ENCODE measurements at regions not wholly inside any gene's neighbourhood (a gene's known extent, or its start where the extent isn't known, plus 50 kb on each side); places are given as distances from the start of the nearest gene placed in this dataset.
"Not testable (repeated sequence)": the region's sequence is repeated elsewhere in the genome, so short reads cannot be mapped to it uniquely, and the experiment has no call there.

DNA sequence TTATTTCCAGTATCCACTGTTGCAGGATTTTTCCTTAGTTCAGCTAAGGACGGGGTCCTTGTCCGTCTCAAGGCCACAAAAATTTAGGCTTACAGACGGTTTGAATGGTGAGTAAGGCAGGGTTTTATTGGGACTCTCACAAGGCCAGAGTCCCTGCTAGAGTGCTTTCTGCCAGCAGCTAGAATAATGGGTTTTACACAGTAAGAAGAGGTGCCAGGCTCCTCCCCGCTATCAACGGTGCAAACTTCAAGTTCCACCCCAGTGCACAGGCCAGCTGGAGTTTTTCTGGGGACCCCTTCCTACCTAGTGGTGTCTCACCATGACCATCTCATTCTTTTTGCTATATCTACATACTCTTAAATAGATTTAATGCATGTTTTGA lies 198.5 kb upstream of the KCTD7 start:
- no peak for TF ChIP-seq CTCF (IDR thresholded peaks at IDR 0.05; ENCODE audit: unreplicated experiment)
- no peak overlapping the region for H3K4me3 Mint-ChIP-seq (ENCODE audit: low read depth)
- no peak overlapping the region for H3K27ac Mint-ChIP-seq
- peaks cover 3% of the 10 kb centered on the region for H3K9me3 Mint-ChIP-seq (ENCODE audit: low read depth)
- peaks cover 15% of the 10 kb centered on the region for H3K36me3 Mint-ChIP-seq (ENCODE audit: insufficient read depth)
- DNase-seq (ENCODE audit: low spot score, unreplicated experiment), result no peak
- no peaks in the 10 kb centered on the region for H3K27me3 Mint-ChIP-seq
- H3K4me1 Mint-ChIP-seq (ENCODE audit: low read depth), result no peaks in the 10 kb centered on the region

DNA sequence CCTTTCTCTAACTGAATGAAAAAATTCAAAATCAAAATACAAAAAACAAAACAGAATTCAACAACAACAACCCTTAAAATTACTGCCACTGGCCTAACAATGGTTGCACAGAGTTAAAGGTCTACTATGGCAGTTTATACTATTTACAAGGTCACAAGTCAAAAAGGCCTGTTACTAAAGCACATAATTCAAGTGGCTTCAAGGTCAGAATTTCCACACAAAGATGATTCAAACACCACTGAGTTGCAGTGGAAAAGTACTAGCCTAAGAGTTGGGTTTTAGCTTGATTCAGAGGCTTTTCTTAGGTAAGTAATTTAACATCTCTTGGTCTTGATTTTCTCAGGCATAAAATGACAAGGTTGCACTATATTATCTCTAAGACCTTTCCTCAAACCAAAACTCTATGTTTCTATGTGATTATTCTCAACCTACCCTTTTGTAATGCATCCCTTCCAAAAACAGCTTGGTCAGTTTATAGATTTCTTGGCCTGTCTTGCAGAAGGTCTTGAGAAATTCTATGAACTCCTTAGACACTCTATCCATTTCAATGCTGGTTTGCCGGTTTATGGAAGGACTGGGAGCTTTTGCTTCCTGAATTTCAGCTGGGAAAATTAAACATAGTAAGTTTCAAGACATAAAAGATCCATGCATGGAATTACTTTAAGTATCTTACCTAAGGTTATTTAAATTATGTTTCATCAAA lies 189.8 kb upstream of the KCTD7 start:
- not testable (repeated sequence) for H3K27ac Mint-ChIP-seq; DNase-seq (ENCODE audit: low spot score, unreplicated experiment); H3K4me3 Mint-ChIP-seq (ENCODE audit: low read depth); H3K27me3 Mint-ChIP-seq; H3K9me3 Mint-ChIP-seq (ENCODE audit: low read depth); H3K36me3 Mint-ChIP-seq (ENCODE audit: insufficient read depth)
- H3K4me1 Mint-ChIP-seq (ENCODE audit: low read depth), result peaks cover 13% of the 10 kb centered on the region

- Mint-ChIP-seq H3K9me3 (ENCODE audit: low read depth) (no peaks in the 10 kb centered on the region), H3K27ac (peak overlapping the region; percentile 2), H3K36me3 (ENCODE audit: insufficient read depth) (no peaks in the 10 kb centered on the region), H3K4me1 (ENCODE audit: low read depth) (peaks cover 13% of the 10 kb centered on the region), H3K27me3 (no peaks in the 10 kb centered on the region), H3K4me3 (ENCODE audit: low read depth) (no peak overlapping the region)
- no peak for DNase-seq (ENCODE audit: low spot score, unreplicated experiment)
- TF ChIP-seq CTCF (IDR thresholded peaks at IDR 0.05; ENCODE audit: unreplicated experiment), result no peak
These were observed 186.3 kb upstream of the KCTD7 start for GRCh38 chr7:66442385-66442784.

DNA sequence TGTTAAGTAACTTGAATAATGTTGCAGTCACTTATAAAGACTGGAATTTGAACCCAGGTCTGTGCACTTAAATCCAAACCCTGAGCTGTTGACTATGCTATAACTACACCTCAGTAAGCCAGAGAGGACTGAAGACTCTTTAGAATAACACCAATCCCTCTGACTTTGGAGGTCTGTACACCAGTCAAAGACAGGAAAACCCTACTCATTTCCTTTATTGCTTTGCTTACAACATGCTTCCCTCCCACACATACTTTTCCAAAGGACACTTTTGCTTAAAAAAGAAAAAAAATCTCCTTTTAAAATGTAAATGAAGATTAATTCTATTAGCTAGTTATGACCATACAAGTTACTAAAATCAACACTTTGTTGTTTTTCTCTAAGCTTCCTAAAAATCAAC lies 184.7 kb upstream of the KCTD7 start:
- TF ChIP-seq CTCF (IDR thresholded peaks at IDR 0.05; ENCODE audit: unreplicated experiment), result no peak
- Mint-ChIP-seq H3K4me1 (ENCODE audit: low read depth) (peaks cover 13% of the 10 kb centered on the region), H3K9me3 (ENCODE audit: low read depth) (no peaks in the 10 kb centered on the region), H3K4me3 (ENCODE audit: low read depth) (no peak overlapping the region), H3K36me3 (ENCODE audit: insufficient read depth) (peaks cover 2% of the 10 kb centered on the region), H3K27me3 (no peaks in the 10 kb centered on the region), H3K27ac (no peak overlapping the region)
- DNase-seq (ENCODE audit: low spot score, unreplicated experiment), result no peak

GRCh38 chr7:66447007-66447406 lies 181.7 kb upstream of the KCTD7 start:
- H3K27ac Mint-ChIP-seq; H3K36me3 Mint-ChIP-seq (ENCODE audit: insufficient read depth); H3K4me3 Mint-ChIP-seq (ENCODE audit: low read depth); DNase-seq (ENCODE audit: low spot score, unreplicated experiment); H3K27me3 Mint-ChIP-seq; H3K9me3 Mint-ChIP-seq (ENCODE audit: low read depth); H3K4me1 Mint-ChIP-seq (ENCODE audit: low read depth): not testable (repeated sequence)

DNA sequence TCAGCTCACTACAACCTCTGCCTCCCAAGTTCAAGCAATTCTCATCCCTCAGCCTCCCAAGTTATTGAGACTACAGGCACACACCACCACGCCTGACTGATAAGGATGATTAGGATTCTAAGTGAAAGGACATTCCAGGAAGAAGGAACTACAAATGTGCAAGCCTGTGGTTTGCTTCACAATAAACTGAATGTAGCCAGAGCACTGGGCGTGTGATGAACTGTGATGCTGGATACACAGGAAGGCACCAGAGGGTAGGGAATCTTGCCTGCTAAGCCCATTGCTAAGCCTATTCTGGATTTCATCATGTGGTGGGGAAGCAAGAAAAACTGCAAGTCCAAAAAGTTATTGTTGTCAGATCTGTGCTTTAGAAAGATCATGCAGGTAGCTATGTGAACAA lies 177.9 kb upstream of the KCTD7 start:
- H3K4me1 Mint-ChIP-seq (ENCODE audit: low read depth); H3K4me3 Mint-ChIP-seq (ENCODE audit: low read depth); H3K9me3 Mint-ChIP-seq (ENCODE audit: low read depth); H3K27me3 Mint-ChIP-seq; DNase-seq (ENCODE audit: low spot score, unreplicated experiment); H3K36me3 Mint-ChIP-seq (ENCODE audit: insufficient read depth); H3K27ac Mint-ChIP-seq: not testable (repeated sequence)

DNA sequence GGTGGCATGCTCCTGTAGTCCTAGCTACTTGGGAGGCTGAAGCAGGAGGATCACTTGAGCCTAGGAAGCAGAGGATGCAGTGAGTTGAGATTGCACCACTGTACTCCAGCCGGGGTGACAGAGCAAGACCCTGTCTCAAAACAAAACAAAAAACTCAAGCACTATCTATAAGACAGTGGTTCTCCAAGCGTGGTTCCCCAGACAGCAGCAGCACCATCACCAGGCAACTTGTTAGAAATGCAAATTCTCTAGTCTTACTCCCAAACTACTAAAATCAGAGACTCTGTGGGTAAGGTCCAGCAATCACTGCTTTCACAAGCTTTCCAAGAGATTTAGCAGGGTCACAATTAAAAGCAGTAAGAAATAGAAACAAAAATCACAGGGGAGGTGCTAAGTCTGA lies 177.0 kb upstream of the KCTD7 start:
- not testable (repeated sequence) for H3K4me3 Mint-ChIP-seq (ENCODE audit: low read depth); H3K27ac Mint-ChIP-seq; H3K9me3 Mint-ChIP-seq (ENCODE audit: low read depth); H3K36me3 Mint-ChIP-seq (ENCODE audit: insufficient read depth); H3K4me1 Mint-ChIP-seq (ENCODE audit: low read depth); DNase-seq (ENCODE audit: low spot score, unreplicated experiment); H3K27me3 Mint-ChIP-seq

All from progenitor cell of endocrine pancreas (in vitro differentiated cells).